GM18867 (cell line): ENCODE measurements at regions not wholly inside any gene's neighbourhood (a gene's known extent, or its start where the extent isn't known, plus 50 kb on each side); places are given as distances from the start of the nearest gene placed in this dataset.
"Not testable (repeated sequence)": the region's sequence is repeated elsewhere in the genome, so short reads cannot be mapped to it uniquely, and the experiment has no call there.

Source experiments
- ATAC-seq: cut with Tn5 transposase; IDR thresholded peaks from one replicate; pipeline ENCODE4 v1.9.1; 2021; ENCODE audit warnings: mild to moderate bottlenecking, moderate library complexity; ENCODE audit not compliant: unreplicated experiment

DNA sequence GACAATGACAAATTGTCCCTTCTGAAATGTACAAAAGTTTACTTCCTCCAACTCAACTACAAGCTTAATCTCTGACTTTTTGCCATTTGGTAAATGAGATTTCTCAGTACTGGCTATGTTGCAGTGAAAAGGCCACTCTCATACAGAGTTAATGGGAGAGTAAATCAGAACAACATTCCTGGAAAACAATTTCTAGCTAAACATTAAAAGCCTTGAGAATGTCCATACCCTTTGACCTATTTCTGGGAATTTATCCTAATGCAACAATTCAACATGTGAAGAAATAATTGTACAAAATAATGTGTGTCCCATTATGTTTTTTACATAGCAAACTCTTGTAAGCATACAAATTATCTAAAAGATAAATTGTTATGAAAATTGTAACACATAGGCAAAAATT lies 56.3 kb upstream of the SPEF2 start:
- ATAC-seq = no peak

GRCh38 chr5:35557748-35558147 lies 59.9 kb upstream of the SPEF2 start:
- no peak for ATAC-seq

GRCh38 chr5:35557199-35557598 lies 60.5 kb upstream of the SPEF2 start:
- no peak for ATAC-seq

DNA sequence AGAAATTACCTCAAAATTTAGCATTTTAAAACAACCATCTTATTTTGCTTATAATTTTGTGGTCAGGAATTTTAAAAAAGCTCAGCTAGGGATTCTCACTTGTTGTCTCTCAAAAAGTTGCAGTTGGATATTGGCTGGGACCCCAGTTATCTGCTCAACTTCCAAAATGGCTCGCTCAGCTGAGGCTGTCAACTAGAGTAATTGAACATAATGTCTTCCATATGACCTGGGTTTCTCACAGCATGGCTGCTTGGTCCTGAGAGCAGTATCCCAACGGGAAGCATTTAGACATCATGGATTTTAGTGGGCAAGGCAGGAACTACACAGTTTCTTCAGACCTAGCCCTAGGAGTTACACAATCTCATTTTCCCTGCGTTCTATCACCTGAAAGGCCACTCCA lies 63.6 kb upstream of the SPEF2 start:
- no peak for ATAC-seq

- ATAC-seq = no peak
These were observed 72.5 kb upstream of the SPEF2 start for GRCh38 chr5:35545190-35545589.

DNA sequence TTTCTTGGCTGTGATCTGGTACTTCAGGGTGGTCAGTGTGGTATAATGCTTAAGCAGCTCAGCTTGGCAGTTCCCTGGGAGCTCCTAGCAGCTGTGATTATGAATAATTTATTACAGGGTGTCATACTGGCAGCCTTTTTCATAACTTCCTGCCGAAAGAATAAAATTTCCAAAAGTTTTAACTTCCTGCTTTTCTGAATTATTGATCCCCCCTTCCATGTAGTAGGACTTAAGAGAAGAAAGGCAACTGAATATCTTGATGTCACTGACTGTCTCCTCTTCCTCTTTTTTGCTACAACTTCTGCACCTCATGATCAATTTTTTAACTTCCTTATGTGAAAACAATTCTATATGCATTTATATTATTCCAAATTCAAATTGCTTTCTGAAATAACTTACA lies 74.3 kb upstream of the SPEF2 start:
- no peak for ATAC-seq

DNA sequence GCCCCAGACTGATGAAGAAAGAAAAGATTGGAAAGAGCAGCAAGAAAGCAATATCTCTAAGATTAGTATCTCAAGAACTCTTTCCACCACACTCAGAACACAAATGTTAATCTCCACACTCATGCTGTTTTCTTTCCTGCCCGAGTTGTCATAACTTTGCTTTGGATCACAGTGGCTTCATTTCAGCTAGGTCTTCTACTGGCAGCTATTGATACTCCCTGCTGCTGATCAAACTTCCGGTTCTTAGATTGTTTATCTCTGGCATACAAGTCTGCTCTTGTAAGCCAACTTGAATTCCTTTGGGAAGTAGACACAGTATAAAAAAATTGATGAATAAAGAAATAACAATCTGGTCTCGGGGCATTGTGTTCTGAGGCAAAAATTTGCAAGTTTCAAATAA lies 77.7 kb upstream of the SPEF2 start:
- ATAC-seq = no peak

GRCh38 chr5:35538198-35538931 lies 79.3 kb upstream of the SPEF2 start:
- no peak for ATAC-seq

DNA sequence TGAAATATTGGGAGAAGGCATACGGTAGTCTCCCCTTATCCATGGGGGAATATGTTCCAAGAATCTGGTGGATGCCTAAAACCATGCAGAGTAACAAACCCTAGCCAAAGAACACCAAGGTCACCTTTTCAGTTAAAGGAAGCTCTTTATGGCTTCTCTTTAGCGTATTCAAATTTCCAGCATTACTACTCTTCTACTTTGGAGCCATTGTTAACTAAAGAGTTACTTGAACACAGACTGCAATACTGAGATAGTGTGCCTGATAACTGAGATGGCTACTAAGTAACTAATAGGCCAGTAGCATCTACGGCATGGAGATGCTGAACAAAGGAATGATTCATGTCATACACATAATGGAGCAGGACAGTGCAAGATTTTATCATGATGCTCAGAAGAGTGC lies 84.5 kb upstream of the SPEF2 start:
- no peak for ATAC-seq

GRCh38 chr5:35531553-35531952 lies 86.1 kb upstream of the SPEF2 start:
- ATAC-seq = not testable (repeated sequence)

GRCh38 chr5:35518104-35518503 lies 99.6 kb upstream of the SPEF2 start:
- peak; percentile 100 for ATAC-seq

DNA sequence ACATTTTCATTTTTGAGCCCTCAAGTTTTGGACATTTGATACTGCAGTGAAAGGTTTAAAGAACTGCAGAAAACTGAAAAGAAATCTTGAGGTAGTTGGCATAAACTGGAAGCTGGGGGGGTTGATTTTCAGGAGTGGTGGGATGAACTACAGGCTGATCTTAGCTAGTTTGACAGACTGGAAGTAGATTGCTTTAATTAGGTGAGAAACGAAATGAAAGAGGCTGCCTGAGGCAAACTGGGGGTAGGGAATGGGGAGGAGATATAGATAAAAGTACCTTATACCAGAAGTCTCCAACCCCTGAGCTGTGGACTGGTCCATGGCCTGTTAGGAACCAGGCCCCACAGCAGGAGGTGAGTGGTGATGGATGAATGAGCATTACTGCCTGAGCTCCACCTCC lies 101.4 kb upstream of the SPEF2 start:
- no peak for ATAC-seq

DNA sequence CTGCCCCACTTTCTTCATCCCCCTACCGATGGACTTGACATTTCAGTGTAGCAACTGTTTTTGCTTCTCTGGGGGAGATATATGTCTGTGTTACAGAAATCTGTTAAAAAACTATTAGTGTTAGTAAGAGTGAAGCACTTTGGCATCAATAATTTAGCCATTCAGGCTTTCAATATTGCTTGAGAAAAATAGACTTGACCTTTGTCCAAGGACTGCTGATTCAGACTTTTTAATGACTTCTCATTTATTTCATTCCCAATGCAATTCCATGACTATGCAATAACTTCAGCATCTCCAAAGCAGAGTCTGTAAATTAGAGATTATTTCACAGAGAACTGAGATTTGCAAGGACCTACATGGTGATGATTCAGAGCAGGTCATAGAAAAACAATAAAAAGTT lies 104.1 kb upstream of the SPEF2 start:
- ATAC-seq = no peak

- ATAC-seq = no peak
These were observed 115.5 kb upstream of the SPEF2 start for GRCh38 chr5:35502206-35502605.

DNA sequence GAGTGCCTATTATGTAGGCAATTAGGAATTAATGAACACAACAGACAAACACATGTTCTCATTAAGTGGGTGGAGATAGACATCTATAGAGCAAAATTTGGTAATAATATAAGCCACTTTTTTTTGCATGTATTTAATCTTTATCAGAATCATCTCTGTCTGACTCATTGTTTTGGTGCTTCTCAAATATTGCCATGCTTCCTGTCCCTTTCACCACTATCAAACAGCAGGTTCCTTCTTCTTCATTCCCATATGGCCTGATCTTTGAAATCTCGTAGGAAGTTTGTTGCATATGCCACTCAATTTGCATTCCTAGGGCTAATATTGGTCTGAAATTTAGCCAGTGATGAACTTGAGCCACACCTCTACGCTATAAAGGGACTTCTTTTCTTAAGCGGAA lies 128.9 kb upstream of the SPEF2 start:
- no peak for ATAC-seq

DNA sequence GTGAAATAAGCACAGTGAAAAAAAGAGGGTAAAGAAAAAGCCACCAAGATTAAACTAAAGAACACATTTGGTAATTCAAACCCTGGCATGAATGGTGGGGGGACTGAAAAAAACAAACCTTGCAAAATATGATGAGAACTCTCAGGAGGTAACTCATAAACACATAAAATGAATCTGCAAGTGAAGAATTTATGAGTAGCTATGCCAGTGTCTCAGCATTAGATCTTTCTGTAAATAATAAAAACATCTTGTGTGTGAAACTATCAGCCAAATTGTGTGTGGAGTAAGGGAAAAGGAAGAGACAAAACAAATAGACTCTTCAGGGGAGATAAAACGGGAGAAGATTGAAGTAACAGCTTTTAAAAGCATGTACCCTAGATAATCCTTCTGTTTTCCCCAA lies 129.6 kb upstream of the SPEF2 start:
- no peak for ATAC-seq

DNA sequence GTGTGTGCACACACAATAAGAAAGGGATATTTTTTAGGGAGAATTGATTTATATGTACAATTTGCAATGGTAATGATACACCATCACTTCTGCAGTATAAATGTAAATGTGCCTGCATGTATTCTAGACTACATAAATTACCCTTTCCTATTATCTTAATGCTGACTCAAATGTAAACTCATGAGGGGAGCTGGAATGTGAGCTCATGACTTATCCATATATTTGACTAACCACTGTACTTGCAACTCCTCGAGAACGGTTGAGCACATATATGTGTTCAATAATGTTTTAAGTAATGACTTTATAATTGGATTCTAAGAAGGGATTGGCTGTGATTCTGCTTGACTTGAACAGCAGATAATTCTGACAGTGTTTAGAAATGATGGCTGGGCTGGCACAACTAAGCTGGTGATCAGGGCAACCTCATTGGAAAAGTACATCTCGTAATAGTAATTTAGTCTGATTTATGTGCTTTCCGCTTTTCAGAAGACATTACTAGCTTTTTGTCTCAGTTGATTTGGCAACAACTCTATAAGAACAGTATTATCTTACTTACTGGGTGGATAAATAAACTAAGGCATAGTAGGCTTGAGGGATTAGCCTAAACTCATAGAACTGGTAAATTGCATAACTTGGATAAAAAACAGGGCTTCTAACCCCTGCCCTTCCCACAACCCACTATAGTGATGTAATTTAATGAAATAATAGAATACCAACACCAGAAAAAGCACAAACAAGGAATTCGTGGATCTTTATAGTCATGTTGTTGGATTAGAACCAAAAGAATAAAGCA lies 130.2 kb upstream of the SPEF2 start:
- no peak for ATAC-seq

DNA sequence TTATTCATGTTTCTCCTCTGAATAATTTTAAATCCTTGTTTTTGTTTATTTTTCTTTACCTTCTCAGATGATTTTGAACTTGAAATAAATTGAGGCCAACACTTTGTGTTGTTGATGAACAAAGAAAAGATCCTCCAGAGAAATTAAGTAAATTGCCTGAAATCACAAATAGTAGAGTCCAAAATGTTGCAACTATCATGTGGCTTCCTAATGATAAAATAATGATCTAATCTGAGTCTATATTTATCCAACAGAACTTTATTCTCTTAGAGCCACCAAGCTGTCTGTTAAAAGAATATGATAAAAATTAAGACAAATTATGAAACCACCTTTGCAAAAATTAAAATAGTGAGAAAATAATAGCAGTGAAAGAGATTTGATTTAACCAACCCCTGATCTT lies 132.2 kb upstream of the SPEF2 start:
- no peak for ATAC-seq

DNA sequence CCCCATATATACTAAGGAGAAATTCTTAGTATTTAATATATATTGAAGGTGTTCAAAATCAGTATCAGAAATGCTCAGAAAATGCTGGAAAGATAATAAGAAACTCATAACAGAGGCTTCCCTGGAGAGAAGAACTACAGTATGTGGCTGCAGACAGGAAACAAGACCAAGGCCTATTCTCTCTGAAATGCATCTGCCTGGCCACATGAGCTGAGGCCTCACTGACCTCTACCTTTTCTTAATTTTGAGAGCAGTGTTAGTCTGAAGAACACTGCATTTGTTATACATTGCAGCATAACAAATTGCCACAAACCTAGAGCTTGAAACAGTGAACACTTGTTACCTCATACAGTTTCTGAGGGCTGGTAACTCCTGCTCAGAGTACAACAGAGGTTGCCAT lies 133.4 kb upstream of the SPEF2 start:
- no peak for ATAC-seq

DNA sequence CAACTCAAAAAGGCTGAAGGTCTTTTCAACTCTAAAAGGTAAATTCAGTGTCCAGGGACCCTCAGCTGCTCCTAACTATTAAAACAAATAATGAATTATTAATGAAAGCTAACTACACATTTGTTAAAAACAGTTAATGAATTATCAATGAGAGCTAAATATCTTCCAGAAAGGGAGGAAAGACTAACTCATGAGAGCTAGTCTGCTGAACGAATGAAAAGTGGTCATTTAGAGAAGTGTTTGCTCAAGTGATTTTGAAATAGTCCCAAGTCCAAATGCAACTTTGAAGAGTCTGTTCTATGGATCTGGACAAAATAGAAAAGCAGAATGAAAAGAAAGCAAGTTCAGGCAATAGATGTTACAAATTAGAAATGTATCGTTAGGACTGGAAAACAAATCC lies 133.9 kb upstream of the SPEF2 start:
- no peak for ATAC-seq

DNA sequence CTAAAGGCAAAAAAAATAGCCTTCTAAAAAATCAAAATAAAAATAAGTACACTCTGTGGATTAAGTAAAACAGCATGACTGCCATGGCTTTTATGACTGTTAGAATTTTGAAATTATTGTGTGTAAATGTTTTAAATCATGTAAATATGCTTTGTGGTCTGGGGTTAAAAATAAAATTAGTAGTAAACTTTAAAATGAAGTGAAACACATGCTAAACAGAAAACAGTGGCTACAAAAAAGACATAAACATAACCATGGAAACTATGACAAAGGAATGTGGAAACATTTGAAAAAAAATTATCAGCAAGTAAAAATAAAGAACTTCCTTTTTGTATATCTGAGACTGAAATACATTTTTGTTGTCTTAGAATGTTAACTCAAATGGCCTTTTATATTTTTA lies 134.5 kb upstream of the SPEF2 start:
- ATAC-seq = no peak

DNA sequence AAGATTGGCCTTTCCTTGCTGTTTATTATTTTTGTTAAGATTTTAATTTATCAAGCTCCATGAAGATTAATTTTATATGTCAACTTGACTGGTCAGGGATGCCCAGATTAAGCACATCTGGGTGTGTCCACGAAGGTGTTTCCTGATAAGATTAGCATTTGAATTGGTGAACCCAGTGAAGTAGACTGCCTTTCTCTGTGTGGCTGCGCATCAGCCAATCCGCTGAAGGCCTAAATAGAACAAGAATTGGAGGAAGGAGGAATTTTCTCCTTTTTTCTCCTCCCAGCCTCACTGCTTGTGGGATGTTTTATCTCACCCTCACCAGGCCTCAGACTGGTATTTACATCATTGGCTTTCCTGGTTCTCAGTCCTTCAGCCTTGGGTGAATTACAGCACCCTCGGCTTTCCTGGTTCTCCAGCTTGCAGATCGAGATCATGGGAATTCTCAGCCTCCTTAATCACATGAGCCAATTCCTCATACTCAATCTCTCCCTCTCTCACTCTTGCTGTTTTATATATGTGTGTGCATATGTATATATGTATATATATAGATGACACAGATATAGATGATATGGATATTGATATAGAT lies 135.4 kb upstream of the SPEF2 start:
- ATAC-seq = no peak
